Transverse colon (tissue), 4 donors: ENCODE measurements at regions not wholly inside any gene's neighbourhood (a gene's known extent, or its start where the extent isn't known, plus 50 kb on each side); places are given as distances from the start of the nearest gene placed in this dataset.

Experiments used
- DNase-seq: peaks from one replicate; pipeline ENCODE4 v3.0.0-alpha.2; 2019
- H3K27ac ChIP-seq, 4 donors: fragments of 200-600 bp; sonication (generic); 2 replicates each; pipeline ENCODE4 v1.5.1; 2016 to 2018; ENCODE audit warnings: inconsistent platforms in 4 of 4
- H3K27me3 ChIP-seq: fragments of 200-600 bp; sonication (generic); 2 replicates; pipeline ENCODE4 v1.5.1; 2017; ENCODE audit warnings: inconsistent platforms
- H3K36me3 ChIP-seq, 4 donors: fragments of 200-600 bp; sonication (generic); 2 replicates each; pipeline ENCODE4 v1.5.1; 2017 to 2019; ENCODE audit warnings: inconsistent platforms in 4 of 4
- H3K4me1 ChIP-seq, 4 donors: fragments of 200-600 bp; sonication (generic); 2 replicates each; pipeline ENCODE4 v1.5.1; 2017 to 2020; ENCODE audit warnings: inconsistent platforms in 4 of 4
- H3K4me3 ChIP-seq, 4 donors: fragments of 200-600 bp; sonication (generic); 1 replicate in 1 of 4; 2 replicates in 3 of 4; pipeline versions ENCODE4 v1.5.1 to v1.6.1; 2017 to 2019; ENCODE audit warnings: inconsistent platforms in 4 of 4
- H3K9me3 ChIP-seq, 2 donors: fragments of 200-600 bp; sonication (generic); 2 replicates each; pipeline ENCODE4 v1.5.1; 2017 to 2019; ENCODE audit warnings: inconsistent platforms in 2 of 2
- EP300 ChIP-seq: sonication (generic); formaldehyde crosslinking; IDR thresholded peaks from one replicate; pipeline ENCODE4 v1.6.1; 2017; ENCODE audit warnings: antibody characterized with exemption, low read depth
- POLR2A ChIP-seq: fragments of 450-650 bp; IDR thresholded peaks from one replicate; pipeline ENCODE4 v1.6.1; 2016; ENCODE audit warnings: antibody characterized with exemption, mild to moderate bottlenecking, moderate library complexity
- POLR2AphosphoS5 ChIP-seq, 3 donors: sonication (generic); formaldehyde crosslinking; IDR thresholded peaks; one replicate each; pipeline ENCODE4 v1.6.1; 2016; ENCODE audit warnings: antibody characterized with exemption in 3 of 3
- WGBS, 2 donors: methylation state at CpG; one replicate each; pipeline ENCODE4 v1.1.5; 2018; ENCODE audit warnings: low coverage in 1 of 2; 5-methylcytosine and 5-hydroxymethylcytosine counted together
- in situ Hi-C, 4 donors: fragments of 200-750 bp; cut with MboI; loops; one replicate each; pipeline versions ENCODE4 v1.15.0 to v1.15.1; 2017; ENCODE audit warnings: low sequenced_read_pairs in 3 of 4, low pct_ligation_motif_present in 1 of 4, low pct_unique_long_range_greater_than_20kb in 1 of 4
- intact Hi-C: fragments of 100-400 bp; cut with DNase I; formaldehyde crosslinking; loops from one replicate; pipeline ENCODE4 v1.15.1; 2023; ENCODE audit warnings: low total_unique reads
- TF ChIP-seq, protein P1 (sequence below), 5 experiments: fragments of 200-600 bp in 3 of 5; fragments of 450-650 bp in 2 of 5; sonication (generic) in 3 of 5; IDR thresholded peaks; 1 replicate in 2 of 5; 2 replicates in 3 of 5; pipeline ENCODE4 v1.5.1; 2016 to 2017; ENCODE audit warnings: antibody characterized with exemption in 5 of 5, inconsistent platforms in 3 of 5, mild to moderate bottlenecking in 2 of 5, moderate library complexity in 1 of 5

DNA sequence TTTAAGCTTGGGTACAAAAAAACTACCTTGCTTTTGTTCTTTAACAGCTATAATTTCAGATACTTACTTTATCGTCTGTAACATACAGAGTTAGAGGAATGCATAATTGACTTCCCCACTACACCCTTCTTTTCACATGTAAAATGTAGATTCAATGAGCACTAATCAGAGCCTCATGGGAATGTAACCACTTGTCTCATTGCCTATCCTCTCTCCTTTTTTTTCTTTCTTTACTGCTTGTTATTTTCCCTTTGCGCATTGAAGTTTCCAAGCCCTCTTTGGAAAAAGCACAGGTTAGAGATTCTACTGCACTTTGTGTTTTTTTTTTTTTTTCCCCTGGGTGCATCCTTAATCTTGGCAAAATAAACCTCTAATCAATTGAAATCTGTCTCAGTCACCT lies 965.1 kb upstream of the PABPC4L start:
- Histone ChIP-seq H3K36me3 (no peaks in the 10 kb centered on the region), H3K4me1 (no peaks in the 10 kb centered on the region), H3K9me3 (no peaks in the 10 kb centered on the region), H3K27ac (no peak overlapping the region), H3K27me3 (no peaks in the 10 kb centered on the region), H3K4me3 (no peak overlapping the region)
- WGBS, 2 donors: 67 to 98% methylated on average over 2 of the region's 2 CpGs
- intact Hi-C loops (no loop called here), in situ Hi-C loops (no loop called here)
- TF ChIP-seq POLR2AphosphoS5 (IDR thresholded peaks at IDR 0.05) (no peak), POLR2A (no peak), EP300 (no peak)
- TF ChIP-seq, protein P1, sequence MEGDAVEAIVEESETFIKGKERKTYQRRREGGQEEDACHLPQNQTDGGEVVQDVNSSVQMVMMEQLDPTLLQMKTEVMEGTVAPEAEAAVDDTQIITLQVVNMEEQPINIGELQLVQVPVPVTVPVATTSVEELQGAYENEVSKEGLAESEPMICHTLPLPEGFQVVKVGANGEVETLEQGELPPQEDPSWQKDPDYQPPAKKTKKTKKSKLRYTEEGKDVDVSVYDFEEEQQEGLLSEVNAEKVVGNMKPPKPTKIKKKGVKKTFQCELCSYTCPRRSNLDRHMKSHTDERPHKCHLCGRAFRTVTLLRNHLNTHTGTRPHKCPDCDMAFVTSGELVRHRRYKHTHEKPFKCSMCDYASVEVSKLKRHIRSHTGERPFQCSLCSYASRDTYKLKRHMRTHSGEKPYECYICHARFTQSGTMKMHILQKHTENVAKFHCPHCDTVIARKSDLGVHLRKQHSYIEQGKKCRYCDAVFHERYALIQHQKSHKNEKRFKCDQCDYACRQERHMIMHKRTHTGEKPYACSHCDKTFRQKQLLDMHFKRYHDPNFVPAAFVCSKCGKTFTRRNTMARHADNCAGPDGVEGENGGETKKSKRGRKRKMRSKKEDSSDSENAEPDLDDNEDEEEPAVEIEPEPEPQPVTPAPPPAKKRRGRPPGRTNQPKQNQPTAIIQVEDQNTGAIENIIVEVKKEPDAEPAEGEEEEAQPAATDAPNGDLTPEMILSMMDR (IDR thresholded peaks at IDR 0.05): no peak
- DNase-seq: no peak

- TF ChIP-seq POLR2AphosphoS5 (IDR thresholded peaks at IDR 0.05) (no peak), EP300 (no peak), POLR2A (no peak)
- TF ChIP-seq, protein P1 (IDR thresholded peaks at IDR 0.05): no peak
- no peak overlapping the region for H3K27ac ChIP-seq
- H3K36me3 ChIP-seq: no peaks in the 10 kb centered on the region
- no peaks in the 10 kb centered on the region for H3K27me3 ChIP-seq
- in situ Hi-C loops: no loop called here
- no peaks in the 10 kb centered on the region for H3K4me1 ChIP-seq
- intact Hi-C loops: no loop called here
- H3K9me3 ChIP-seq: no peaks in the 10 kb centered on the region
- no peak overlapping the region for H3K4me3 ChIP-seq
- 80 to 83% methylated on average over 5 of the region's 5 CpGs for WGBS, 2 donors
- DNase-seq: no peak
These were observed 963.0 kb upstream of the PABPC4L start for GRCh38 chr4:135164601-135165000.

DNA sequence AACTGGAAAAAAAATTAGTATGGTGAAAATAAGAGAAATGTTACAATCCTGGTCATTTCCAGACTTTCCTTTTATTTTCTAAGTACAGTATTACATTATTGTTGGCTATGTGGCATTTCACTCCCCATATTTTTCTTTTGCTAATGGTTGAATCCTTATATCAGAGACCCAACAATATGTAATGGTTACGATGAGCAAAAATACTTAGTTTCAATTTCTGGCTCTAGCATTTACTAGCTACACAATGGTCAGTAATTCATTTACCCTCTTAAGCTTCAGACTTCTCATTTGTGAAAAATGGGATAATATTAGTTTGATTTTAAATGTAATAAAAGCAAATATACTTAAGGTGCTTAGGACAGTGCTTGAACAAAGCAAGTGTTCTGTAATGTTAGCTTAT lies 942.9 kb upstream of the PABPC4L start:
- TF ChIP-seq POLR2AphosphoS5 (IDR thresholded peaks at IDR 0.05): no peak
- TF ChIP-seq POLR2A: no peak
- TF ChIP-seq EP300: no peak
- TF ChIP-seq, protein P1 (IDR thresholded peaks at IDR 0.05): no peak
- no peak overlapping the region for H3K4me3 ChIP-seq
- in situ Hi-C loops: loop anchor here in 1 of 4 donors (25.0 kb wide), 1 partner anchor 107 kb away; no protein-coding TSS in a partner anchor
- no peak for DNase-seq
- H3K27ac ChIP-seq: no peak overlapping the region
- intact Hi-C loops: no loop called here
- no peaks in the 10 kb centered on the region for H3K36me3 ChIP-seq
- no peaks in the 10 kb centered on the region for H3K4me1 ChIP-seq
- no peaks in the 10 kb centered on the region for H3K9me3 ChIP-seq
- WGBS, 2 donors: 70 to 80% methylated on average over 1 of the region's 1 CpG
- no peaks in the 10 kb centered on the region for H3K27me3 ChIP-seq

DNA sequence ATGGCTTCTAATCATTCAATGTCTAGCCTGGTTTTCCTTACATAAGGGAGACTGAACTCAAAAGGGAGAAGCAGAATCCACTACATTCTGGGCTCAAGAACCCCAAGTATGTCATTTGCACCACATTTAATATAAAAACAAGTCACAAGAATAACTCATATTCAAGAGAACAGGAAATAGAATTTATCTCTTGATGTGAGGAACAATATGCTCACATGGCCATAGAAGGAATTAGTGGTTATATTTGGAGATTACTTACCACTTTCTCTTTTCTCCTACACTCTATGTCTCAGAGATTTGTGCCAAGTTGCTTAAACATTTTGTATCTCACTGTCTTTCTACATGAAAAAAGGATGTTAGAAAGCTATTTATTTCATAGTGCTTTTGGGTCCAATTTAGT lies 922.6 kb upstream of the PABPC4L start:
- in situ Hi-C loops: no loop called here
- intact Hi-C loops: no loop called here

More for the DNA sequence above, 922.6 kb upstream of the PABPC4L start:
- Histone ChIP-seq H3K36me3 (no peaks in the 10 kb centered on the region), H3K9me3 (no peaks in the 10 kb centered on the region), H3K27ac (no peak overlapping the region), H3K4me1 (no peaks in the 10 kb centered on the region), H3K4me3 (no peak overlapping the region), H3K27me3 (no peaks in the 10 kb centered on the region)
- no peak for DNase-seq
- TF ChIP-seq POLR2A (no peak), EP300 (no peak), POLR2AphosphoS5 (IDR thresholded peaks at IDR 0.05) (no peak)
- TF ChIP-seq, protein P1 (IDR thresholded peaks at IDR 0.05): no peak
